ENCODE measurements at regions not wholly inside any gene's neighbourhood (a gene's known extent, or its start where the extent isn't known, plus 50 kb on each side); places are given as distances from the start of the nearest gene placed in this dataset.

DNA sequence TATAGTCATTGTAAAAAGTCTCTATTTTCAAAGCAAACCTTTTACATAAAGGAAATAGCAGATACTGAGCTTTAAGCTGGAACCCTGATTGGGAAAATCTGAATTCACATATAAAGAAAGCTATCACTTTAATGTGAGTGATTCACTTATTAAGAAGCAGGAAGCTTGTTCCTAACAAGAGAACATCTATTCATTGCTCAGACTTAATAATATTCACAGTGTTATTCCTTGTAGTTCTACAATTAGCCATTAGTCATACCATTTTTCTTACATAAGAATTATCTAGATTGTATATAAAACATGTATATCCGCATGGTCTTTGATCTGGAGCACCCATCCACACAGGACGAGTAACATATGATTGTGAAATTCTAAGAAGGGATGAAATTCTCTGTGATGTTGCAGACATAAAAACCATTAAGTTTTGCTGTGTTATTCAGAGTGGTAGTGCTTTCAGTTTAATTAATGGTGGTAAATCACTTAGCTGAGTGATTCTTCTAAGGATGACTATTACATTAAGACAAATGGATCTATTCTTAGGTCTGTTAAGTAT lies 71.1 kb upstream of the FOXQ1 start:
- peak; percentile 32 for DNase-seq (ENCODE audit: low read depth)
- TF ChIP-seq, protein P1, sequence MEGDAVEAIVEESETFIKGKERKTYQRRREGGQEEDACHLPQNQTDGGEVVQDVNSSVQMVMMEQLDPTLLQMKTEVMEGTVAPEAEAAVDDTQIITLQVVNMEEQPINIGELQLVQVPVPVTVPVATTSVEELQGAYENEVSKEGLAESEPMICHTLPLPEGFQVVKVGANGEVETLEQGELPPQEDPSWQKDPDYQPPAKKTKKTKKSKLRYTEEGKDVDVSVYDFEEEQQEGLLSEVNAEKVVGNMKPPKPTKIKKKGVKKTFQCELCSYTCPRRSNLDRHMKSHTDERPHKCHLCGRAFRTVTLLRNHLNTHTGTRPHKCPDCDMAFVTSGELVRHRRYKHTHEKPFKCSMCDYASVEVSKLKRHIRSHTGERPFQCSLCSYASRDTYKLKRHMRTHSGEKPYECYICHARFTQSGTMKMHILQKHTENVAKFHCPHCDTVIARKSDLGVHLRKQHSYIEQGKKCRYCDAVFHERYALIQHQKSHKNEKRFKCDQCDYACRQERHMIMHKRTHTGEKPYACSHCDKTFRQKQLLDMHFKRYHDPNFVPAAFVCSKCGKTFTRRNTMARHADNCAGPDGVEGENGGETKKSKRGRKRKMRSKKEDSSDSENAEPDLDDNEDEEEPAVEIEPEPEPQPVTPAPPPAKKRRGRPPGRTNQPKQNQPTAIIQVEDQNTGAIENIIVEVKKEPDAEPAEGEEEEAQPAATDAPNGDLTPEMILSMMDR (conservative IDR thresholded peaks at IDR 0.05; ENCODE audit: low read depth, low read length), result no peak
- no peak overlapping the region for H3K4me3 ChIP-seq (ENCODE audit: low read depth, low read length)

DNA sequence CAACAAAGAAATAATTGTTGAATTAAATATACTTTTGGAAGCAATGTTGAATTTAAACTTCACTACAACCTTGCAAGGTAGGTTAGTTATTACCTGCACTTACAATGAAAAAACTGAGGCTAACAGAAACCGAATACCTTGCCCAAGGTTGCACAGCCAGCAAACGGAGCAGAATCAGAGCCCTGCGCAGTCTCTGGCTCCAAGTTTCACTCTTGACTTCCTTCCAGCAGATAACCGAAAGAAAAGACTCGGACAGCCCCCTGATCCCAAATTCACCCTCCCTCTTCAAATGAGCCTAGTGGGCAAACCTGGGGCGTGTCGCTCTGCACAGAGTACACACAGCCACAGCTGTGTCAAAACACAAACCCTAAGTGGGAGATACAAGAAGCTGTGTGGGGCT lies 72.1 kb upstream of the FOXQ1 start:
- DNase-seq (ENCODE audit: low read depth), result no peak
- TF ChIP-seq, protein P1 (conservative IDR thresholded peaks at IDR 0.05; ENCODE audit: low read depth, low read length), result no peak
- no peak overlapping the region for H3K4me3 ChIP-seq (ENCODE audit: low read depth, low read length)

DNA sequence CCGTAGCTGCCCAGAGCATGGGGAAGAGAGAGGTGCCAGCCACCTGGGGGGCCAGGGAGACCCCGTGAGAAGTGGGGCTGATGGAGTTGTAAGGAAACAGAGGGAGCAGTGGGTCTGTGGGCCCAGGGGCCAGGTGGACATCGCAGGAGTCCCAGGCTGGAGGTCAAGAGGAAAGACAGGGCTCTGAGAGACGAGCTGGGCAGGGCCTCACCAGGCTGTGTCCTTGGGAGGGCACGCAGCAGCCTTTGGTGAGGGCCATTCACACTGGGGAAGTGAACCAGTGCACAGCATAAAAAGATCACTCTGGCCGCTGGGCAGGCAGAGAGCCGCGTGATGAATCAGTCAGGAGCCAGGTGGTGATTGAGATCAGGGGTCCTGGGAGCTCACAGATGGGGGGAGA lies 73.9 kb upstream of the FOXQ1 start:
- DNase-seq (ENCODE audit: low read depth), result no peak
- no peak overlapping the region for H3K4me3 ChIP-seq (ENCODE audit: low read depth, low read length)
- TF ChIP-seq, protein P1 (conservative IDR thresholded peaks at IDR 0.05; ENCODE audit: low read depth, low read length), result no peak

DNA sequence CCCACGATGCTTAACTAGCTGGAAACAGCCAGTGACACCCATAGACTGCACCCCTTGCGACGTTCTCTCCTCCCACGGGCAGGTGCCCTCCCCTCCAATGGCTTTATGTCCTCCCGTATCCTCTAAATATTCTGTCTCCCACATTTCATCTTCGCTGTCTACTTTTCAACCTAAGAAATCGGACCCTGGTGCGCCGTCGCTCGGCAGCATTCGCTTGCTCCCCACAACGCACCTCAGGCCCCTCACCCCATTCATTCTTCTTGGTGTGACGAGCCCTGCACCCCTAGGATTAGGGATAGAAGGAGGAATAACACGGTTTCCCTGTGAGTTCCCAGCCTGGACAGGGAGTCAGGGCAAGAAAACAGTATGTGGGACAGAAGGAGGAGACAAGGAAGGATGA lies 74.3 kb upstream of the FOXQ1 start:
- no peak for DNase-seq (ENCODE audit: low read depth)
- TF ChIP-seq, protein P1 (conservative IDR thresholded peaks at IDR 0.05; ENCODE audit: low read depth, low read length), result no peak

DNA sequence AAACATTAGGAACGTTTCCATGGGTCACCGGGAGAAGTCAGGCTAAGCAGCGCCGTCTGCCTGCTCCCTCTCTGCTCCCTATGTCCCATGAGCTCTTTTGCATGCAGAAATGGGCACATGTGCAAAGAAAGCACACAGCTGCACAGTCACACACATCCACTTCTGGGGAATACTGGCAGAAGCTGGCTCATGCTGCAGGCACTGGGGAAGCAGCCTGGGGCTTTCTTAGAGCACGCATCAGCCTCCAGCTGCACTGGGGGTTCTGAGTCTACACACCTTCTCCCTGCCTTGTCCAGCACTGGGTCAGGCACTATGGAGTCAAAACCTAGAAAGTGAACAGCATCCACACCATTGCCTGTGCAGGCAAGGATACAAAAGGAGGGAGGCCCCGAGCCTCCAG lies 76.1 kb upstream of the FOXQ1 start:
- DNase-seq (ENCODE audit: low read depth), result no peak

More for the DNA sequence above, 74.3 kb upstream of the FOXQ1 start:
- H3K4me3 ChIP-seq (ENCODE audit: low read depth, low read length), result no peak overlapping the region

DNA sequence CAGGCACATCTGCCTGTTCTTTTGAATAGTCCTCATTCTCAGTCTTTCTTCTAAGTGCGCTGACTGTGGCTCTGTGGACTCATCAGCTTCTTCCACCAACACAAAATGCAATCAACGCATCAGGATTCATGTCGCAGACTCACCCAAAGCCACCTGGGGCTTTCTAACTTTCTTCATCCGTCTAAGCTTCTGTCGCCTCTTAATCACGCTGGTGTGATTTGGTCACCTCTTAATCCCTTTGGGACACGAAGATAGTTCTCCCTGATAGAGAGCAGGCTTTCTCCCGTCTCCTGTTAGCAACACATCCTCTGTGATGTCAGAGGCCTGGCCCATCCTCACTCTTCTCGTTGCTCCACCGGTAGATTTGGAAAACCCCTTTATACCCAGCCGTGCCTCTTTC lies 78.0 kb upstream of the FOXQ1 start:
- H3K4me3 ChIP-seq (ENCODE audit: low read depth, low read length), result no peak overlapping the region
- TF ChIP-seq, protein P1 (conservative IDR thresholded peaks at IDR 0.05; ENCODE audit: low read depth, low read length), result no peak
- no peak for DNase-seq (ENCODE audit: low read depth)

More for the DNA sequence above, 76.1 kb upstream of the FOXQ1 start:
- TF ChIP-seq, protein P1 (conservative IDR thresholded peaks at IDR 0.05; ENCODE audit: low read depth, low read length), result no peak
- H3K4me3 ChIP-seq (ENCODE audit: low read depth, low read length), result no peak overlapping the region

DNA sequence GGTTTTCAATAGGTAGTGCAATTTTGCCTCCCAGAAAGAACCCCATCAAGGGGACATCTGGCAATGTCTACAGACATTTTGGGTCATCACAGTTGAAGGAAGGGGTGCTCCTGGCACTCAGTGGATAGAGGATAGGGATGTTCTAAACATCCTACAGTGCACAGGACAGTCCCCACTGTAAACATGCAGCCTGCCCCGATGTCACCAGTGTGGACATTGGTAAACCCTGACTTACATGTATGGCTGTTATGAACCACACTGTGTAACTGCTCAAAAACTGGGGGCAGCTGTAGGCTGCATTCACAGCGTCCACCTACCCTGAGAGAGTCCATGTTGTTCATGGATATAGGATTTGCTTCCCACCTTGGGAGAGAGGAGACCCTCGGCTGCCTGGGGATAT lies 79.3 kb upstream of the FOXQ1 start:
- DNase-seq (ENCODE audit: low read depth), result no peak
- H3K4me3 ChIP-seq (ENCODE audit: low read depth, low read length), result no peak overlapping the region
- TF ChIP-seq, protein P1 (conservative IDR thresholded peaks at IDR 0.05; ENCODE audit: low read depth, low read length), result no peak
